HEK293 (cell line): ENCODE measurements at regions not wholly inside any gene's neighbourhood (a gene's known extent, or its start where the extent isn't known, plus 50 kb on each side); places are given as distances from the start of the nearest gene placed in this dataset.
"Not testable (repeated sequence)": the region's sequence is repeated elsewhere in the genome, so short reads cannot be mapped to it uniquely, and the experiment has no call there.

Experiments used
- CTCF ChIA-PET: fragments of 350-600 bp; formaldehyde crosslinking; extraction: SDS; loops from one replicate; lab custom pipeline; 2021; ENCODE audit warnings: antibody characterized with exemption; lab: Yijun Ruan, JAX
- POLR2A ChIA-PET: fragments of 300-600 bp; formaldehyde crosslinking; extraction: SDS; loops from one replicate; lab custom pipeline; 2020; ENCODE audit warnings: antibody characterized with exemption, inconsistent platforms; lab: Yijun Ruan, JAX
- H3K27ac ChIP-seq: fragments of 200-500 bp; sonication (Bioruptor generic); 2 replicates; pipeline ENCODE4 v1.5.1; 2014; ENCODE audit warnings: low read depth, low read length, control low read depth, inconsistent platforms; ENCODE audit errors: extremely low read depth
- H3K36me3 ChIP-seq, 2 experiments: fragments of 200-500 bp in 1 of 2; sonication (Bioruptor generic) in 1 of 2; 1 replicate in 1 of 2; 2 replicates in 1 of 2; pipeline ENCODE4 v1.5.1; 2014 to 2017; ENCODE audit warnings: inconsistent platforms in 2 of 2, low read length in 2 of 2; ENCODE audit not compliant: control insufficient read depth in 2 of 2, insufficient read depth in 1 of 2
- H3K4me1 ChIP-seq: fragments of 200-500 bp; sonication (Bioruptor generic); 2 replicates; pipeline ENCODE4 v1.5.1; 2014; ENCODE audit warnings: mild to moderate bottlenecking, low read length, inconsistent platforms; ENCODE audit not compliant: control insufficient read depth, insufficient read depth
- H3K4me3 ChIP-seq: 2 replicates; pipeline ENCODE4 v1.5.1; 2011; ENCODE audit warnings: low read depth, mild to moderate bottlenecking, control low read depth, low read length, moderate library complexity
- H3K9me3 ChIP-seq: fragments of 200-500 bp; sonication (Bioruptor generic); 2 replicates; pipeline ENCODE4 v1.5.1; 2014; ENCODE audit warnings: low read depth, low read length, inconsistent platforms; ENCODE audit not compliant: control insufficient read depth, insufficient read depth
- EGR2 ChIP-seq: fragments of 450-650 bp; formaldehyde crosslinking; IDR thresholded peaks from 2 replicates; pipeline ENCODE4 v1.5.1; 2016; ENCODE audit warnings: low read depth, missing biosample characterization, missing genetic modification characterization
- GLI2 ChIP-seq: fragments of 450-650 bp; formaldehyde crosslinking; IDR thresholded peaks from 2 replicates; pipeline ENCODE4; 2017; ENCODE audit warnings: missing biosample characterization, missing genetic modification characterization, low read depth, borderline replicate concordance
- PRDM10 ChIP-seq: fragments of 450-650 bp; formaldehyde crosslinking; IDR thresholded peaks from 2 replicates; pipeline ENCODE4 v1.5.1; 2016; ENCODE audit warnings: missing biosample characterization, missing genetic modification characterization
- ZBTB6 ChIP-seq: fragments of 450-650 bp; formaldehyde crosslinking; IDR thresholded peaks from 2 replicates; pipeline ENCODE4 v1.5.1; 2017; ENCODE audit warnings: missing biosample characterization, missing genetic modification characterization
- ZNF148 ChIP-seq: fragments of 450-650 bp; formaldehyde crosslinking; IDR thresholded peaks from 2 replicates; pipeline ENCODE4 v1.5.0; 2017; ENCODE audit warnings: missing biosample characterization, missing genetic modification characterization, borderline replicate concordance
- ZNF157 ChIP-seq: fragments of 450-650 bp; formaldehyde crosslinking; IDR thresholded peaks from 2 replicates; pipeline ENCODE4 v1.5.1; 2016; ENCODE audit warnings: missing biosample characterization, missing genetic modification characterization
- ZNF174 ChIP-seq: fragments of 450-650 bp; formaldehyde crosslinking; IDR thresholded peaks from 2 replicates; pipeline ENCODE4 v1.5.0; 2017; ENCODE audit warnings: missing biosample characterization, mild to moderate bottlenecking, missing genetic modification characterization
- ZNF202 ChIP-seq: fragments of 450-650 bp; formaldehyde crosslinking; IDR thresholded peaks from 2 replicates; pipeline ENCODE4 v1.5.1; 2016; ENCODE audit warnings: missing biosample characterization, missing genetic modification characterization, borderline replicate concordance
- ZNF24 ChIP-seq: fragments of 450-650 bp; formaldehyde crosslinking; IDR thresholded peaks from 2 replicates; pipeline ENCODE4 v1.5.1; 2016; ENCODE audit warnings: missing biosample characterization, missing genetic modification characterization
- ZNF274 ChIP-seq, 2 experiments: fragments of 200-500 bp in 1 of 2; fragments of 450-650 bp in 1 of 2; sonication (Bioruptor generic) in 1 of 2; formaldehyde crosslinking in 1 of 2; IDR thresholded peaks; 2 replicates each; pipeline versions ENCODE4 v1.5.1 to v1.6.1; 2014 to 2016; ENCODE audit warnings: borderline replicate concordance in 1 of 2, inconsistent platforms in 1 of 2, low read length in 1 of 2, missing biosample characterization in 1 of 2, missing genetic modification characterization in 1 of 2
- ZNF571 ChIP-seq: fragments of 450-650 bp; formaldehyde crosslinking; IDR thresholded peaks from 2 replicates; pipeline ENCODE4 v1.5.0; 2017; ENCODE audit warnings: missing biosample characterization, missing genetic modification characterization
- ZNF585B ChIP-seq: fragments of 450-650 bp; formaldehyde crosslinking; IDR thresholded peaks from 2 replicates; pipeline ENCODE4 v1.5.1; 2016; ENCODE audit warnings: missing biosample characterization, missing genetic modification characterization
- TF ChIP-seq, protein P1 (sequence below): fragments of 450-650 bp; formaldehyde crosslinking; IDR thresholded peaks from 2 replicates; pipeline ENCODE4 v1.5.1; 2017; ENCODE audit warnings: missing biosample characterization, missing genetic modification characterization

GRCh38 chr6:27190126-27190525 lies 57.4 kb upstream of the PRSS16 start:
- Histone ChIP-seq H3K9me3 (no peaks in the 10 kb centered on the region), H3K36me3 (no peaks in the 10 kb centered on the region), H3K4me1 (no peaks in the 10 kb centered on the region)
- POLR2A ChIA-PET: no interaction called here
- TF ChIP-seq ZNF157 (tag by site-specific recombination): no peak
- TF ChIP-seq ZBTB6: no peak
- TF ChIP-seq ZNF148 (tag by site-specific recombination): no peak
- TF ChIP-seq ZNF571 (tag by site-specific recombination): no peak
- no peak for TF ChIP-seq ZNF202
- TF ChIP-seq ZNF24 (tag by site-specific recombination): no peak
- TF ChIP-seq PRDM10 (tag by site-specific recombination): no peak
- TF ChIP-seq ZNF174 (tag by site-specific recombination): no peak
- TF ChIP-seq, protein P1, sequence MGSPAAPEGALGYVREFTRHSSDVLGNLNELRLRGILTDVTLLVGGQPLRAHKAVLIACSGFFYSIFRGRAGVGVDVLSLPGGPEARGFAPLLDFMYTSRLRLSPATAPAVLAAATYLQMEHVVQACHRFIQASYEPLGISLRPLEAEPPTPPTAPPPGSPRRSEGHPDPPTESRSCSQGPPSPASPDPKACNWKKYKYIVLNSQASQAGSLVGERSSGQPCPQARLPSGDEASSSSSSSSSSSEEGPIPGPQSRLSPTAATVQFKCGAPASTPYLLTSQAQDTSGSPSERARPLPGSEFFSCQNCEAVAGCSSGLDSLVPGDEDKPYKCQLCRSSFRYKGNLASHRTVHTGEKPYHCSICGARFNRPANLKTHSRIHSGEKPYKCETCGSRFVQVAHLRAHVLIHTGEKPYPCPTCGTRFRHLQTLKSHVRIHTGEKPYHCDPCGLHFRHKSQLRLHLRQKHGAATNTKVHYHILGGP (tag by site-specific recombination): no peak
- no peak for TF ChIP-seq GLI2
- no peak for TF ChIP-seq EGR2 (tag by site-specific recombination)
- TF ChIP-seq ZNF274 (IDR thresholded peaks at IDR 0.05; ENCODE audit: low read length): no peak
- TF ChIP-seq ZNF274 (tag by site-specific recombination; IDR thresholded peaks at IDR 0.05; ENCODE audit: borderline replicate concordance): no peak
- no peak for TF ChIP-seq ZNF585B (tag by site-specific recombination)
- TF ChIP-seq, all 188 proteins: peak for 0
- no peak overlapping the region for H3K27ac ChIP-seq
- CTCF ChIA-PET: interaction anchor here (0.6 to 1.0 kb wide), 4 partner anchors 328 to 1166 kb away, joined by 3 read pairs; no protein-coding TSS in a partner anchor
- no peak overlapping the region for H3K4me3 ChIP-seq

GRCh38 chr6:27194453-27194852 lies 53.0 kb upstream of the PRSS16 start:
- H3K36me3 ChIP-seq, H3K9me3 ChIP-seq, H3K27ac ChIP-seq, POLR2A ChIA-PET, CTCF ChIA-PET, H3K4me3 ChIP-seq, H3K4me1 ChIP-seq: not testable (repeated sequence)

- CTCF ChIA-PET, H3K9me3 ChIP-seq, H3K4me1 ChIP-seq, POLR2A ChIA-PET, H3K36me3 ChIP-seq, H3K4me3 ChIP-seq, H3K27ac ChIP-seq: not testable (repeated sequence)
Measured at GRCh38 chr6:27195547-27195946, 52.0 kb upstream of the PRSS16 start.
